Peyer's patch (tissue), 4 donors: ENCODE measurements at regions not wholly inside any gene's neighbourhood (a gene's known extent, or its start where the extent isn't known, plus 50 kb on each side); places are given as distances from the start of the nearest gene placed in this dataset.

Source experiments
- POLR2A ChIP-seq, 2 donors: fragments of 450-650 bp; IDR thresholded peaks; one replicate each; pipeline ENCODE4 v1.5.1; 2017; ENCODE audit warnings: antibody characterized with exemption in 2 of 2, mild to moderate bottlenecking in 2 of 2, moderate library complexity in 2 of 2
- TF ChIP-seq, protein P1 (sequence below), 6 experiments: fragments of 450-650 bp in 4 of 6; fragments of 200-600 bp in 2 of 6; sonication (generic) in 1 of 6; IDR thresholded peaks; one replicate each; pipeline ENCODE4 v1.5.1; 2017 to 2019; ENCODE audit warnings: antibody characterized with exemption in 6 of 6, mild to moderate bottlenecking in 3 of 6, moderate library complexity in 1 of 6

DNA sequence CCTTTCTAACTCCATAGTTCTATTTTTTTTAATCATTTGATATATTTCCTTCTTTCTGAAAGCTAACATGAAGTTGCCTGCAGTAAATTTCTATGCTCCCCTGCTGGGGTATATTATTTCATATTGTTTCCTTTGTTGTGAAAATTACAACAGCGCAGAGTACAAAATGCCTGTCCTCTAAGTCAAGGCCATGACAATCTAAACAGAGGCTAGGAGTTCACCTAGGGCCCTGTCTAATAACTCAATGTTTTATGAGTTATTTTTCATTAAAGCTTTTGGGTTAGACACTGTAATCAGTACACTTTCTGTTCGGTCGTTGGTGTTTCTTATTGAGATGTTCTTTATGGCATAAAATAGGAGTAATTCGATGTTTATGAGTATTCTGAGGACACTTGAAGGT lies 111.2 kb downstream of the OSR1 start:
- TF ChIP-seq, protein P1, sequence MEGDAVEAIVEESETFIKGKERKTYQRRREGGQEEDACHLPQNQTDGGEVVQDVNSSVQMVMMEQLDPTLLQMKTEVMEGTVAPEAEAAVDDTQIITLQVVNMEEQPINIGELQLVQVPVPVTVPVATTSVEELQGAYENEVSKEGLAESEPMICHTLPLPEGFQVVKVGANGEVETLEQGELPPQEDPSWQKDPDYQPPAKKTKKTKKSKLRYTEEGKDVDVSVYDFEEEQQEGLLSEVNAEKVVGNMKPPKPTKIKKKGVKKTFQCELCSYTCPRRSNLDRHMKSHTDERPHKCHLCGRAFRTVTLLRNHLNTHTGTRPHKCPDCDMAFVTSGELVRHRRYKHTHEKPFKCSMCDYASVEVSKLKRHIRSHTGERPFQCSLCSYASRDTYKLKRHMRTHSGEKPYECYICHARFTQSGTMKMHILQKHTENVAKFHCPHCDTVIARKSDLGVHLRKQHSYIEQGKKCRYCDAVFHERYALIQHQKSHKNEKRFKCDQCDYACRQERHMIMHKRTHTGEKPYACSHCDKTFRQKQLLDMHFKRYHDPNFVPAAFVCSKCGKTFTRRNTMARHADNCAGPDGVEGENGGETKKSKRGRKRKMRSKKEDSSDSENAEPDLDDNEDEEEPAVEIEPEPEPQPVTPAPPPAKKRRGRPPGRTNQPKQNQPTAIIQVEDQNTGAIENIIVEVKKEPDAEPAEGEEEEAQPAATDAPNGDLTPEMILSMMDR (IDR thresholded peaks at IDR 0.05) = no peak
- TF ChIP-seq POLR2A (IDR thresholded peaks at IDR 0.05) = no peak
